SK-N-MC (cell line): ENCODE measurements at regions not wholly inside any gene's neighbourhood (a gene's known extent, or its start where the extent isn't known, plus 50 kb on each side); places are given as distances from the start of the nearest gene placed in this dataset.

Source experiments
- EZH2 ChIP-seq: fragments of 200-600 bp; sonication (generic); IDR thresholded peaks from one replicate; pipeline ENCODE4 v1.6.1; 2017; ENCODE audit warnings: antibody characterized with exemption
- FOXP2 ChIP-seq: optimal IDR thresholded peaks from 2 replicates; pipeline ENCODE3; 2011; ENCODE audit warnings: mild to moderate bottlenecking, moderate library complexity; ENCODE audit not compliant: insufficient read depth; ENCODE audit errors: extremely low read length, control extremely low read depth
- POLR2AphosphoS5 ChIP-seq: IDR thresholded peaks from 2 replicates; pipeline ENCODE4 v1.6.1; 2012; ENCODE audit warnings: mild to moderate bottlenecking, low read depth, low read length, borderline replicate concordance

GRCh38 chr2:221202431-221202830, 369.7 kb downstream of the EPHA4 start:
- TF ChIP-seq EZH2 (no peak), POLR2AphosphoS5 (no peak), FOXP2 (no peak)
